22Rv1 (cell line): ENCODE measurements at regions not wholly inside any gene's neighbourhood (a gene's known extent, or its start where the extent isn't known, plus 50 kb on each side); places are given as distances from the start of the nearest gene placed in this dataset.

Experiments
- H3K27ac ChIP-seq: fragments of 450-650 bp; 2 replicates; pipeline ENCODE4 v1.5.1; 2017
- ZFX ChIP-seq: fragments of 450-650 bp; IDR thresholded peaks from 2 replicates; pipeline ENCODE4 v1.6.1; 2017; ENCODE audit warnings: antibody characterized with exemption, borderline replicate concordance
- TF ChIP-seq, protein P1 (sequence below): fragments of 450-650 bp; IDR thresholded peaks from 2 replicates; pipeline ENCODE4 v1.5.1; 2017; ENCODE audit warnings: mild to moderate bottlenecking

DNA sequence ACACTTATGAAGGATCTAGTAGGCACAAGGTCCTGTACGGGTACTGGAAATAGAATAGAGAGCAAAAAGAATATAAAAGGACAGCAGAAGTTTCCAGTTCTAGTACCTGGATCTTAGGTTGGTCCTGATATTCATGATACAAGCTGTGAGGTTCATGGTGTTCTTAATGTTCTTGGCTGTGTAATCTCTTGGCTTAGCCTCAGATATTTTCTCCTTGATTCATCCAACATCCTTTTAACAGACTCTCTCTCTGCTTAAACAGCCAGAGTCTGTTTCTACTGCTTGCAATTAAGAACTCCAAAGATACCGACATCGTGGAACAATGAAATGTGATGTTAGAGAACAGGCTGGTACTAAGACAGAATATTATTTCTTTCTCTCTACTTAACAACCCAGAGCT, 49.9 kb downstream of the CNTN3 start:
- no peak for TF ChIP-seq ZFX
- TF ChIP-seq, protein P1, sequence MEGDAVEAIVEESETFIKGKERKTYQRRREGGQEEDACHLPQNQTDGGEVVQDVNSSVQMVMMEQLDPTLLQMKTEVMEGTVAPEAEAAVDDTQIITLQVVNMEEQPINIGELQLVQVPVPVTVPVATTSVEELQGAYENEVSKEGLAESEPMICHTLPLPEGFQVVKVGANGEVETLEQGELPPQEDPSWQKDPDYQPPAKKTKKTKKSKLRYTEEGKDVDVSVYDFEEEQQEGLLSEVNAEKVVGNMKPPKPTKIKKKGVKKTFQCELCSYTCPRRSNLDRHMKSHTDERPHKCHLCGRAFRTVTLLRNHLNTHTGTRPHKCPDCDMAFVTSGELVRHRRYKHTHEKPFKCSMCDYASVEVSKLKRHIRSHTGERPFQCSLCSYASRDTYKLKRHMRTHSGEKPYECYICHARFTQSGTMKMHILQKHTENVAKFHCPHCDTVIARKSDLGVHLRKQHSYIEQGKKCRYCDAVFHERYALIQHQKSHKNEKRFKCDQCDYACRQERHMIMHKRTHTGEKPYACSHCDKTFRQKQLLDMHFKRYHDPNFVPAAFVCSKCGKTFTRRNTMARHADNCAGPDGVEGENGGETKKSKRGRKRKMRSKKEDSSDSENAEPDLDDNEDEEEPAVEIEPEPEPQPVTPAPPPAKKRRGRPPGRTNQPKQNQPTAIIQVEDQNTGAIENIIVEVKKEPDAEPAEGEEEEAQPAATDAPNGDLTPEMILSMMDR = no peak

DNA sequence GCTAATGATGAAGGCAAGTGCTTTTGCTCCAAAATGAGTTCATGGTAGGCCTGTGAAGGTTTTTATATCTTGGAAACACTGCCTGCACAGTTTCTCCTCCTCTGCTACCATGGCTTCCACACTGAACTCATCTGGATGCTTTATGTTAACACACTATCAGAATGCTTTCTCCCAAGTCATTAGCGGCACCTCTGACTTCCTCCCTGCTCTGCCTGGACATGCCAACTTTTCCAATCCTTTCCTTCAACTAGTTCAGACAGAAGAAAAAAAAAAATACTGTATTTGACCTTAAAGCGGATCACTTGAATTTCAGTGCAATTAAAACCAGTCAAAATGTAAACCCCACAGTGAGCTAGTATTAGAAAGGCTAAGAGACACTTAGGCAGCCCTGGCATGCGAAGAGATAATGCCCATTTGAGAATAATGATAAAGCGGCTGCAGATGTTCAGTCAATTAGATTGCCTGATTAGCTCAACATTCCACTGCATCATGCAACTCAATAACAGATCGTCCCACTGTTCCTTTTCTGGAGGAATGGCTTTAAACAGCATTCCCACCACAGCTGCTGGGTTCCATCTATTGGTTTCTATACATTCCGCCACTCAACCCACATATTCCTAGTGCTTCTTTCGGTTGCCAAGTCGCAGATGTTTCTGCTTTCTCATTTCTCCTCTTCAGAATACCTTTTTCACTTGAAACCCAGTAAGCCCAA, 51.7 kb downstream of the CNTN3 start:
- no peak overlapping the region for H3K27ac ChIP-seq
- no peak for TF ChIP-seq ZFX
- TF ChIP-seq, protein P1 = no peak

More for the DNA sequence above, 49.9 kb downstream of the CNTN3 start:
- H3K27ac ChIP-seq = no peak overlapping the region

DNA sequence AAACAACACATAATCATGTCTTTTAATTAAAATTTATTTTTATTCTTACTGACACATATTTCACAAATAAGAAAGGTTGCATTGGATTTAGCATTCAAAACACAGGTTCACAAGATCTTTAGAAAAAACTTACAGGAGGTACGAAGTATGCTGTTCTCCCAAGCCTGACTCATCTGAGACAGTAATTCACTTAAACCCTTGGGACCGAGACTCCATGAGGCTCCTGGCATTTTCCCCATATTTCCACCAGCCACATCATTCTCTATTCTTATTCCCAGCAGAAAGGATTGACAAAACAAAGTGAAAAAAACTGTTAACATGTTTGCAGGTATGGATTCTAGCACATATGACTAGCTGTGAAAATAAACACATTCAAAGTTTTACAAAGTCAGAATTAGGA, 52.6 kb downstream of the CNTN3 start:
- H3K27ac ChIP-seq = no peak overlapping the region
- TF ChIP-seq ZFX = no peak
- TF ChIP-seq, protein P1 = no peak

DNA sequence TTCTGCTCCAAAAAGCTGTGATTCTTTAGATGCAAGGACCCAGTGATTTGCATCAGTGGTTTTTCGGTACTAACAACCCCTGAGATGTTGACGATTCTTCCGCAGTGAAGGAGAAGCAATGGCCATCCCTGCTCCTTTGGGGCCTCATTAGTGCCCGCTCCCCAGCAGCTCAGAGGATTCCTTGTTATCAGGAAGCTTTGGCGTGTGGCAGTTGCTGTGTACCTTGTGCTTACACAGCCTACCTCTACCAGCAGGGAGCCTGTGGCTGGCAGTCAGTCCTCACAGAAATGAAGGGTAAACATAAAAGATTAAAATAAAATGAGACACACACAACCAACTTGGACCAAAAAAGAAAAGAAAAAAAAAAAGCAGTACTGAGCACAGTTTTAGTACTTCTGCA, 55.2 kb downstream of the CNTN3 start:
- no peak overlapping the region for H3K27ac ChIP-seq
- TF ChIP-seq ZFX = no peak
- TF ChIP-seq, protein P1 = no peak

DNA sequence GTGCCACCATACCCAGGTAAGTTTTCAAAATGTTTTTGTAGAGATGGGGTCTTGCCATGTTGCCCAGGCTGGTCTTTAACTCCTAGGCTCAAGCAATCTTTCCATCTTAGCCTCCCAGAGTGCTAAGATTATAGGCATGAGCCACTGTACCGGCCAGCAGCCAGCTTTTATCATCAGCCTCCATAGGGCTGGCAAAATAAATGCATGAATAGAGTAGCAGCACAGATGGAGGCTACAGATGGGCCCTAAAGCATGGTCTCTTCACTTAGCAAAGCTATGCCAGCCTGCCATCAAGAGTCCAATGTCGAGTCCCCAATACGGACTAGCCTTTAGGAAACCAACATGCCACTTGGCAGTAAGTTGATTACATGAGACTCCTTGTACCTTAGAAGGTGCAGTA, 63.8 kb downstream of the CNTN3 start:
- TF ChIP-seq, protein P1 = no peak
- no peak for TF ChIP-seq ZFX
- H3K27ac ChIP-seq = no peak overlapping the region

DNA sequence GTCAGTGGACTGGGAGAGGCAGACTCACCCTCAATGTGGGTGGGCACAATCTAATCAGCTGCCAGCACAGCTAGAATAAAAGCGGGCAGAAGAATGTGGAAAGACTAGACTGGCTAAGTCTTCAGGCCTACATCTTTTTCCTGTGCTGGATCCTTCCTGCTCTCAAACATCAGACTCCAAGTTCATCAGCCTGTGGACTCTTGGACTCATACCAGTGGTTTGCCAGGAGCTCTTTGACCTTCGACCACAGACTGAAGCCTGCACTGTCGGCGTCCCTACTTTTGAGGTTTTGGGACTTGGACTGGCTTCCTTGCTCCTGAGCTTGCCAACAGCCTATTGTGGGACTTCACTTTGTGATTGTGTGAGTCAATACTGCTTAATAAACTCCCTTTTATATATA, 68.0 kb downstream of the CNTN3 start:
- TF ChIP-seq, protein P1 = no peak
- TF ChIP-seq ZFX = no peak
- no peak overlapping the region for H3K27ac ChIP-seq

DNA sequence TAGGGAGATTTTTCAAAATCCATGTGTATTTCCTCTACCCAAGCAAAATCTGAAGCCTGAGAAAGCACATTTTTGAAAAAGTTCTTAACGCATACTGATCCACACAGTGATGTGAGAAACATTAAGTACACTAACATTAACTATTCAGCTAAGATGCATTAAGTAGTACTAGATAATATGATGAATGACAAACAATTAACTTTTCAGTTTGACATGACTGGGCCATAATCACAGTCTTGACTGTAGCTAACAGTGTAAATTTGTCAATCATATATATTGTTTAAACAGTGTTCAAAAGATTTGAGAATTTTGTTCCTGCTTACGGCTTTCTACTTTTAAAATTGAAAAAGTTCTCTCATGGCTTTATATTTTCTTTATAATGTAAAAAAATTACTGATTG, 72.0 kb downstream of the CNTN3 start:
- no peak for TF ChIP-seq ZFX
- TF ChIP-seq, protein P1 = no peak
- H3K27ac ChIP-seq = no peak overlapping the region
